B cell (primary cell): ENCODE measurements at regions not wholly inside any gene's neighbourhood (a gene's known extent, or its start where the extent isn't known, plus 50 kb on each side); places are given as distances from the start of the nearest gene placed in this dataset.
"Not testable (repeated sequence)": the region's sequence is repeated elsewhere in the genome, so short reads cannot be mapped to it uniquely, and the experiment has no call there.

ENCODE experiments used
- ATAC-seq: fragments of 200-7000 bp; cut with Tn5 transposase; one replicate; pipeline ENCODE4 v1.10.0; 2021; ENCODE audit warnings: low read depth, mild to moderate bottlenecking, moderate number of reproducible peaks, moderate library complexity
- CTCF ChIA-PET: fragments of 350-600 bp; sonication (Branson Sonifier 250); formaldehyde crosslinking; loops from one replicate; lab custom pipeline; 2021; ENCODE audit warnings: antibody characterized with exemption, inconsistent platforms; lab: Charles Lee
- POLR2A ChIA-PET: fragments of 350-600 bp; sonication (Branson Sonifier 250); formaldehyde crosslinking; loops from one replicate; lab custom pipeline; 2021; ENCODE audit warnings: antibody characterized with exemption; lab: Charles Lee
- DNase-seq: peaks from one replicate; pipeline ENCODE4 v3.0.0; 2013
- H2AFZ ChIP-seq: 2 replicates; pipeline ENCODE4 v1.6.1; 2012; ENCODE audit warnings: mild to moderate bottlenecking, low read depth, low read length; ENCODE audit not compliant: insufficient read depth, poor library complexity, severe bottlenecking
- H3K27ac ChIP-seq, 2 donors: 1 replicate in 1 of 2; 2 replicates in 1 of 2; pipeline ENCODE4 v1.5.1; 2012 to 2013; ENCODE audit warnings: low read length in 2 of 2, mild to moderate bottlenecking in 2 of 2, moderate library complexity in 1 of 2
- H3K27me3 ChIP-seq, 4 experiments: fragments of 200-600 bp in 1 of 4; sonication (generic) in 1 of 4; replicated peaks in 1 of 4; 1 replicate in 2 of 4; 2 replicates in 2 of 4; pipeline versions ENCODE4 v1.6.1 to v1.7.0; 2013 to 2016; ENCODE audit warnings: low read length in 3 of 4, mild to moderate bottlenecking in 2 of 4, mixed read lengths in 1 of 4, moderate library complexity in 1 of 4; ENCODE audit not compliant: insufficient read depth in 4 of 4, control insufficient read depth in 3 of 4; ENCODE audit errors: control extremely low read depth in 1 of 4
- H3K36me3 ChIP-seq, 2 experiments: replicated peaks in 1 of 2; 1 replicate in 1 of 2; 2 replicates in 1 of 2; pipeline versions ENCODE4 v1.6.1 to v1.7.1; 2013; ENCODE audit warnings: low read length in 1 of 2; ENCODE audit not compliant: insufficient read depth in 2 of 2, control insufficient read depth in 1 of 2; ENCODE audit errors: control extremely low read depth in 1 of 2, extremely low read depth in 1 of 2
- H3K4me1 ChIP-seq, 2 donors: fragments of 200-600 bp in 1 of 2; sonication (generic) in 1 of 2; 1 replicate in 1 of 2; 2 replicates in 1 of 2; pipeline versions ENCODE4 v1.5.1 to v1.6.1; 2013 to 2017; ENCODE audit warnings: low read length in 2 of 2; ENCODE audit not compliant: control insufficient read depth in 2 of 2, insufficient read depth in 2 of 2
- H3K4me2 ChIP-seq: replicated peaks from 2 replicates; pipeline ENCODE3; 2012; ENCODE audit warnings: mild to moderate bottlenecking, low read depth, low read length; ENCODE audit not compliant: poor library complexity, severe bottlenecking
- H3K4me3 ChIP-seq, 5 experiments: fragments of 200-600 bp in 1 of 5; sonication (generic) in 1 of 5; 1 replicate in 3 of 5; 2 replicates in 2 of 5; pipeline versions ENCODE4 v1.5.1 to v1.7.0; 2011 to 2016; ENCODE audit warnings: low read length in 4 of 5, mild to moderate bottlenecking in 4 of 5, low read depth in 2 of 5, control low read depth in 1 of 5, moderate library complexity in 1 of 5; ENCODE audit not compliant: insufficient read depth in 1 of 5; ENCODE audit errors: control extremely low read depth in 1 of 5, extremely low read depth in 1 of 5
- H3K79me2 ChIP-seq: fragments of 200-600 bp; sonication (generic); one replicate; pipeline ENCODE4 v1.6.0; 2016; ENCODE audit warnings: low read length; ENCODE audit not compliant: control insufficient read depth, insufficient read depth
- H3K9ac ChIP-seq: fragments of 200-600 bp; sonication (generic); 2 replicates; pipeline ENCODE4 v1.6.1; 2017; ENCODE audit warnings: mild to moderate bottlenecking, low read length, moderate library complexity
- H3K9me3 ChIP-seq, 3 donors: one replicate each; pipeline versions ENCODE4 v1.6.1 to v1.7.1; 2013; ENCODE audit warnings: low read length in 2 of 3; ENCODE audit not compliant: control insufficient read depth in 2 of 3, insufficient read depth in 1 of 3; ENCODE audit errors: control extremely low read depth in 1 of 3
- H4K20me1 ChIP-seq: 2 replicates; pipeline ENCODE4 v1.6.0; 2012; ENCODE audit warnings: mild to moderate bottlenecking, low read length; ENCODE audit not compliant: insufficient read depth, control insufficient read depth, poor library complexity, severe bottlenecking
- H3K27ac Mint-ChIP-seq: one replicate; pipeline ENCODE4 v1.8.0; 2021; ENCODE audit warnings: mixed read lengths
- H3K27me3 Mint-ChIP-seq: one replicate; pipeline ENCODE4 v1.8.0; 2021; ENCODE audit warnings: mixed read lengths
- H3K4me1 Mint-ChIP-seq: one replicate; pipeline ENCODE4 v1.8.0; 2021; ENCODE audit warnings: mixed read lengths
- H3K4me3 Mint-ChIP-seq: one replicate; pipeline ENCODE4 v1.8.0; 2021; ENCODE audit warnings: mixed read lengths
- H3K9me3 Mint-ChIP-seq: one replicate; pipeline ENCODE4 v1.8.0; 2022; ENCODE audit warnings: mixed read lengths; ENCODE audit not compliant: insufficient read depth
- EZH2 ChIP-seq: IDR thresholded peaks from 2 replicates; pipeline ENCODE4 v1.6.1; 2012; ENCODE audit warnings: borderline replicate concordance, low read depth, mild to moderate bottlenecking, moderate library complexity, low read length; ENCODE audit not compliant: insufficient read depth, poor library complexity, severe bottlenecking
- WGBS: methylation state at CpG from one replicate; pipeline ENCODE4 v1.1.5; 2013; ENCODE audit warnings: missing lambda C conversion rate; ENCODE audit not compliant: insufficient coverage; 5-methylcytosine and 5-hydroxymethylcytosine counted together
- intact Hi-C: fragments of 100-400 bp; cut with micrococcal nuclease; formaldehyde crosslinking; loops from one replicate; pipeline ENCODE4 v1.10.0; 2022
- TF ChIP-seq, protein P1 (sequence below): fragments of 200-600 bp; IDR thresholded peaks from one replicate; pipeline ENCODE4 v1.8.0; 2022; ENCODE audit warnings: antibody characterized with exemption, mild to moderate bottlenecking

DNA sequence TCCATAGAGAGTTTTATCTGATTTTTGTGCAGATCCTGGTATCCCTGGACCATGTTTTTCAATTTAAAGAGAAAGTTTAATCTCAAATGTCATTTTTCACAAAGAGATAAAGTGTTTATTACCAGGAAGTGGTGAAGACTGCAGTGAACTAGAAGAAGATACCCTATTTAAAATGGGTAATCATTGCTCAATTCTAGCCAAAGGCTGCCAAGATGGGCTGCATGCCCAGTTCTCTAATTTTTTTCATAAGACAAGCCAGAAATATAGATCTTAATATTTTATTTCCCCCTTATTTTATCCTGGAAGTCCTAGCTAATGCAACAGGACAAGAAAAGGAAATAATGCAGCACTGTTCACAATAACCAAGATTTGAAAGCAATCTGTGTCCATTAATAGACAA, 343.5 kb downstream of the PCNX1 start:
- no peaks in the 10 kb centered on the region for H3K79me2 ChIP-seq
- ATAC-seq = no peak
- intact Hi-C loops = no loop called here
- no peak overlapping the region for H3K4me2 ChIP-seq
- TF ChIP-seq, protein P1, sequence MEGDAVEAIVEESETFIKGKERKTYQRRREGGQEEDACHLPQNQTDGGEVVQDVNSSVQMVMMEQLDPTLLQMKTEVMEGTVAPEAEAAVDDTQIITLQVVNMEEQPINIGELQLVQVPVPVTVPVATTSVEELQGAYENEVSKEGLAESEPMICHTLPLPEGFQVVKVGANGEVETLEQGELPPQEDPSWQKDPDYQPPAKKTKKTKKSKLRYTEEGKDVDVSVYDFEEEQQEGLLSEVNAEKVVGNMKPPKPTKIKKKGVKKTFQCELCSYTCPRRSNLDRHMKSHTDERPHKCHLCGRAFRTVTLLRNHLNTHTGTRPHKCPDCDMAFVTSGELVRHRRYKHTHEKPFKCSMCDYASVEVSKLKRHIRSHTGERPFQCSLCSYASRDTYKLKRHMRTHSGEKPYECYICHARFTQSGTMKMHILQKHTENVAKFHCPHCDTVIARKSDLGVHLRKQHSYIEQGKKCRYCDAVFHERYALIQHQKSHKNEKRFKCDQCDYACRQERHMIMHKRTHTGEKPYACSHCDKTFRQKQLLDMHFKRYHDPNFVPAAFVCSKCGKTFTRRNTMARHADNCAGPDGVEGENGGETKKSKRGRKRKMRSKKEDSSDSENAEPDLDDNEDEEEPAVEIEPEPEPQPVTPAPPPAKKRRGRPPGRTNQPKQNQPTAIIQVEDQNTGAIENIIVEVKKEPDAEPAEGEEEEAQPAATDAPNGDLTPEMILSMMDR = no peak
- no peak for TF ChIP-seq EZH2
- H3K27ac Mint-ChIP-seq = no peak overlapping the region
- H3K9me3 ChIP-seq = peaks cover 0 to 8% (median 1%) of the 10 kb centered on the region in 3 donors
- DNase-seq = no peak
- ChIA-PET CTCF (no interaction called here), POLR2A (no interaction called here)
- H3K4me1 Mint-ChIP-seq = peaks cover 11% of the 10 kb centered on the region
- H3K9me3 Mint-ChIP-seq = peaks cover 5% of the 10 kb centered on the region
- no peak overlapping the region for H3K27ac ChIP-seq
- no peak overlapping the region for H3K4me3 ChIP-seq
- no peaks in the 10 kb centered on the region for H3K36me3 ChIP-seq
- no peaks in the 10 kb centered on the region for H4K20me1 ChIP-seq
- no peaks in the 10 kb centered on the region for H3K27me3 ChIP-seq
- peaks cover 9 to 13% of the 10 kb centered on the region in 2 donors for H3K4me1 ChIP-seq
- H3K9ac ChIP-seq = no peak overlapping the region
- H2AFZ ChIP-seq = no peak overlapping the region
- no peak overlapping the region for H3K4me3 Mint-ChIP-seq
- H3K27me3 Mint-ChIP-seq = no peaks in the 10 kb centered on the region

DNA sequence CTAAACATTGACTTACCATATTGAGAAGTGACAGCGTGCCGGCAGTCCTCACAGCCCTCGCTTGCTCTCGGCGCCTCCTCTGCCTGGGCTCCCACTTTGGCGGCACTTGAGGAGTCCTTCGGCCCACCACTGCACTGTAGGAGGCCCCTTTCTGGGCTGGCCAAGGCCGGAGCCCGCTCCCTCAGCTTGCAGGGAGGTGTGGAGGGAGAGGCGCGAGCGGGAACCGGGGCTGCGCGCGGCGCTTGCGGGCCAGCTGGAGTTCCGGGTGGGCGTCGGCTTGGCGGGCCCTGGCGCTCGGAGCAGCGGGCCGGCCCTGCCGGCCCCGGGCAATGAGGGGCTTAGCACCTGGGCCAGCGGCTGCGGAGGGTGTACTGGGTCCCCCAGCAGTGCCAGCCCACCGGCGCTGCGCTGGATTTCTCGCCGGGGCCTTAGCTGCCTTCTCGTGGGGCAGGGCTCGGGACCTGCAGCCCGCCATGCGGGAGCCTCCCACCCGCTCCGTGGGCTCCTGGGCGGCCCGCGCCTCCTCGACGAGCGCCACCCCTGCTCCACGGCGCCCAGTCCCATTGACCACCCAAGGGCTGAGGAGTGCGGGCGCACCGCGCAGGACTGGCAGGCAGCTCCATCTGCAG, 346.9 kb downstream of the PCNX1 start:
- peaks cover 2 to 19% (median 19%) of the 10 kb centered on the region in 3 donors for H3K9me3 ChIP-seq
- H3K4me1 ChIP-seq, DNase-seq, H3K4me1 Mint-ChIP-seq, intact Hi-C loops, ATAC-seq, H3K9ac ChIP-seq, CTCF ChIA-PET, POLR2A ChIA-PET, H3K27me3 Mint-ChIP-seq, H3K9me3 Mint-ChIP-seq, H3K79me2 ChIP-seq, H4K20me1 ChIP-seq, H2AFZ ChIP-seq, H3K36me3 ChIP-seq, H3K27ac Mint-ChIP-seq, H3K4me3 ChIP-seq, H3K4me2 ChIP-seq, H3K27me3 ChIP-seq, H3K27ac ChIP-seq: not testable (repeated sequence)
- WGBS = 83% methylated on average over 51 of the region's 53 CpGs
- peak overlapping the region; percentile 44 for H3K4me3 Mint-ChIP-seq
